ENCODE measurements at regions not wholly inside any gene's neighbourhood (a gene's known extent, or its start where the extent isn't known, plus 50 kb on each side); places are given as distances from the start of the nearest gene placed in this dataset.

DNA sequence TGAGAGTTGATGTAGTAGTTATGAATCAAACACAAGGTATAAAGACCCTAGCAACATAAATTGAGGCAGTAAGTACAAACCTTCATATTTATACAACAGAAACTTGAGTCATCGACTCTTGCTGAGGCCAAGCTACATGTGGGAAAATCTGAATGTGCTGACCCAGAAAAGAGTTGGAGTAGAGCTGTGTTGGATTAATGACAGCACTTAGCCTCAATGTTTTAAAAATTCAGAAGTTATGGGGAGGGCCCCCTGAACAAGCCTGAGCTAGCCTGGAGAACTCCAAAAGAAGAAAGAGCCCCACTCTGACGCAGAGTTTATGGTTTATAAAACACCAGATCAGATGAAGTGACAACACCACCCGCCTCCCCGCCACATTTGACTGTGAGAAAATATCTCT lies 100.0 kb downstream of the DUSP6 start:
- TF ChIP-seq, protein P1, sequence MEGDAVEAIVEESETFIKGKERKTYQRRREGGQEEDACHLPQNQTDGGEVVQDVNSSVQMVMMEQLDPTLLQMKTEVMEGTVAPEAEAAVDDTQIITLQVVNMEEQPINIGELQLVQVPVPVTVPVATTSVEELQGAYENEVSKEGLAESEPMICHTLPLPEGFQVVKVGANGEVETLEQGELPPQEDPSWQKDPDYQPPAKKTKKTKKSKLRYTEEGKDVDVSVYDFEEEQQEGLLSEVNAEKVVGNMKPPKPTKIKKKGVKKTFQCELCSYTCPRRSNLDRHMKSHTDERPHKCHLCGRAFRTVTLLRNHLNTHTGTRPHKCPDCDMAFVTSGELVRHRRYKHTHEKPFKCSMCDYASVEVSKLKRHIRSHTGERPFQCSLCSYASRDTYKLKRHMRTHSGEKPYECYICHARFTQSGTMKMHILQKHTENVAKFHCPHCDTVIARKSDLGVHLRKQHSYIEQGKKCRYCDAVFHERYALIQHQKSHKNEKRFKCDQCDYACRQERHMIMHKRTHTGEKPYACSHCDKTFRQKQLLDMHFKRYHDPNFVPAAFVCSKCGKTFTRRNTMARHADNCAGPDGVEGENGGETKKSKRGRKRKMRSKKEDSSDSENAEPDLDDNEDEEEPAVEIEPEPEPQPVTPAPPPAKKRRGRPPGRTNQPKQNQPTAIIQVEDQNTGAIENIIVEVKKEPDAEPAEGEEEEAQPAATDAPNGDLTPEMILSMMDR (IDR thresholded peaks at IDR 0.05): no peak
- TF ChIP-seq EP300 (IDR thresholded peaks at IDR 0.05) (no peak), POLR2A (IDR thresholded peaks at IDR 0.05) (no peak)

Data from ovary (tissue), 3 donors.